ENCODE measurements at regions not wholly inside any gene's neighbourhood (a gene's known extent, or its start where the extent isn't known, plus 50 kb on each side); places are given as distances from the start of the nearest gene placed in this dataset.

DNA sequence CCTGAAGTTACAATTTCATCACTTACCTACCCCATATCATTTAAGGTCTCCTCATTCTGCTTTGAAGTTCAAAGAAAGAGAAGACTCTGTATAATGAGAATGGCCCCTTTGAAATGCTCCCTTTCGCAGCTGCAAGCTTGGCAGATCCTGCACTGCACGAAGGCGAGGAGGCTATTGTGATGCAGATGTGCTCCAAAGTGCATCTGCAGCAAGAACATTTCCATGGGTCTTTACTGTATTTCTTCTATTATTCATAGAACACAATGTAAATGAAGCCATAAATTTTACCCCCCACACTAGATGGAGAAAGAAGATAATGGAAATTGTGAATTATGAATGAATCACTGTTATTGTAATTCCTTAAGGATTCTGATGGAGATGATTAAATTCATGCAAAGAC is 178.7 kb downstream of the CHD9NB start:
- no peak for DNase-seq (ENCODE audit: low read depth)

DNA sequence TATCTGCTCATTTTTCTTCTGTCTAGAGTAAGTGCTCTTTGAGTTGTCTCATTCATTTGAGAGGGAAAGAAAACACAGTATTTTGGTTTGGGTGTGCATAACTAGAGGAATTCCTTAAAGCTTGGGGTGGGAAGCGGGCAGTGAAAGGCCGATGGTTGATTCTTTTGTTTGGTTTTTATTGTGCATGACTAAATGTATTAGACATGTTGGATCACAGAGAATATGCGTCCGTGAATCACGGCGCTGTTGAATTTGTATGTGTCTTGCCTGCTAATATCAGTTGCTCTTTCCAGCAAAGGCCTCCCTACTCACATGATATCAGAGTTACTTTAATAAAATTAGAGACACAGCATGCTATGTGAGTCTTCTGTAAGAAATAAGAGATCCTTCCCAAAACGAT is 180.0 kb downstream of the CHD9NB start:
- DNase-seq (ENCODE audit: low read depth) = no peak

DNA sequence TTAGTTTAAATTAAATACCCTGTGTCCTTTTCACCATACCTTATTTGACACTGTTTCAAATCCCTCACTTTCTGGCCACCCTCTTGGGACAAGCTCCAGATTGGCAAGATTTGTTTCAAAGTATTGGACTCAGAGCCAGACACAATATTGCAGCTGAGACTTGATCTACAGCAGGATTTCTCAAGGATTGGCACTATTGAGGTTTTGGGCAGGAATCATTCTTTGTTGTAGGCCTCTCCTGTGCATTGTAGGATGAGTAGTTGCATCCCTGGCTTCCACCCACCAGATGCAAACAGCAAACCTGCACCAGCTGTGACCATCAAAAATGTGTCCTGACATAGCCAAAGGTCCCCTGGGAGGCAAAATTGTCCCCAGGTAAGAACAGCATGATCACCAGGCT is 181.2 kb downstream of the CHD9NB start:
- DNase-seq (ENCODE audit: low read depth) = no peak

DNA sequence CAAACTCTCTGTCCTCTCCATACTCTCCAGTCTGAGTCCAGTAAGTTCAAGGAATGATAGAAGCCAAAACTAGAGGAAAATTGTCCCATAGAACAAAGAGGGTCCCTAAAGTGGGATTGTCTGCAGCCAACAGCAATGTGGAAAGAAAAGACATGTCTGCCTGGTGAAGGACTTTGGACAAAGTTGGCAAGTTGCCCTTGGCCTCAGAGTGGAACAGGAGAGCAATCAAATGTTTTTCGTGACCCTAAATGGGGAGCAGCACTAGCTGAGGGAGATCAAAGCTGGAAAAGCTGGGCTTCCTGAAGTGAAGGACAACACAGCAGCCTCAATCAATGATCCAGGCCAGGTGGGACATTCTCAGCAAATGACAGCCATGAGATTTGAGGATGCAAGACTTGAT is 183.5 kb downstream of the CHD9NB start:
- no peak for DNase-seq (ENCODE audit: low read depth)

DNA sequence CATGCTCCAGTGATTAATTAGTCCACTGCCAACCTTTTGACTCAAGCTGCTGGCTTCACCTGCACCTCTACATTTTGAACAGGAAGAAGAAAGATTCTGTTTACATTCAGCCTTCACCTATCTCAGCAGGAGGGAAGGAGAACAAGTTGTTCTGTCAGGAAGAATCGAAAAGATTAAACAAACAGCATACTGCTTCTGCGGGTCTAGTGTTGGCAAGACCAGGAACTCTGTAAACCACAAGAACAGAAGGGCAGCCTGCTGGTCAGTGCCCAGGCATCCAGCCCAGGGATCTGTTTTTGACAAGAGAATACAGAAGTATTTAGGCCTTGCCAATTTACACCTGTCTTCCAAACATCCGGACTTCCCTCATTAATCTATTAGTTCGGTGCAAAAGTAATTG is 189.7 kb downstream of the CHD9NB start:
- no peak for DNase-seq (ENCODE audit: low read depth)

DNA sequence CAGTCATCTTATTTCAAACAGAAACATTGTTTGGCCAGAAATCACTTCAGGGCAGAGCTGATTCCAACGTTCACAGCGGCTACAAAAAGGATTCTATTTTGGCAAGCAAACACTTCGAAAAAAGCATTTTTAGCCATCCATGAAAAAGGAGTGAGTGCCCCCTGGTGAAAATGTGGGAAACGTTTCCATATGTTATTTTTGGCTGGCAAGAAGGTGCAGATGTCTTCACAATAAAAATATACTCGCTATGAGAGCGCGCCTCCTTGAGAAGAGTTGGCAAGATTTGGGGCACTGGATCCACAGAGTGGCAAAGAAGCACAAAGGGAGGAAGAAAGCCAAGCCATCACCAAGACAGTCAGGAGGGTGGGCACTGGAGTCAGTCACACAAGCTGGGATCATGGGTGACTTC is 191.1 kb downstream of the CHD9NB start:
- no peak for DNase-seq (ENCODE audit: low read depth)

DNA sequence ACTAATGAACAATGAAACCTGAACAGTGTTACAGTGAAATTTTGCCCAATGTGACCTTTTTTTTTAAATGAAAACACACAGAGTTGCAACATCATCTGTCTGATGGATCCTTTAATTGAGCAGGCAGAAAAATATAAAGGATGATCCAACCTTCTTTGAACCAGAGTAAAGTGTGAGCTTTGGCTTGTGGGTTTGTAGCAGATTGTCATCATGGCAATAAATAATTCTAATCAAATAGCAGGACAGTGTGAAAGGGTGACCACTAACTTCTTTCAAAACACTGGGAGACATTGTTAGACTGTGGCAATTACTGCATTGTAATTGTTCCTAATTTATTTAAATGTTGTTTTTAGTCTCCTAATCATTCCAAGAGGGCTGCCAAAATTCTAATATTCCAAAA is 197.2 kb downstream of the CHD9NB start:
- DNase-seq (ENCODE audit: low read depth) = no peak

DNA sequence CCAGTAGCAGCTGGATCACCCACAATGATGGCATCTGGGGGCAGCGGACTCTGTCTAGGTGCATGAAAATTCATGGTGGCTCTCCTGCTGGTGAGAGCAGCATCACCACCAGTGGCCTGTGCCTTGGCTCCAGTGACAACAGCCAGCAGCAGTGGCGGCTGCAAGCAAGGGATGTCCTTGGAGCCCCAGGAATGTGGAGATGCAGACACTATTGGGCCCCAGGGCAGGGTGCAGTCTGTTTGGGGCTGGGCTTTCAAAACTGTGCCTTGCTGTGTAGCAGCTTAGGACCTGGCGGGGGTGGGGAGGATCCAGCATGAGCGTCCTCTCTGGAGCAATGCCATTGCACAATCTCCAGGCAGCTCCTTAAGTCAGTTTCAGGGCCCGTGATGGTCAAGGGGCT is 199.7 kb downstream of the CHD9NB start:
- no peak for DNase-seq (ENCODE audit: low read depth)

DNA sequence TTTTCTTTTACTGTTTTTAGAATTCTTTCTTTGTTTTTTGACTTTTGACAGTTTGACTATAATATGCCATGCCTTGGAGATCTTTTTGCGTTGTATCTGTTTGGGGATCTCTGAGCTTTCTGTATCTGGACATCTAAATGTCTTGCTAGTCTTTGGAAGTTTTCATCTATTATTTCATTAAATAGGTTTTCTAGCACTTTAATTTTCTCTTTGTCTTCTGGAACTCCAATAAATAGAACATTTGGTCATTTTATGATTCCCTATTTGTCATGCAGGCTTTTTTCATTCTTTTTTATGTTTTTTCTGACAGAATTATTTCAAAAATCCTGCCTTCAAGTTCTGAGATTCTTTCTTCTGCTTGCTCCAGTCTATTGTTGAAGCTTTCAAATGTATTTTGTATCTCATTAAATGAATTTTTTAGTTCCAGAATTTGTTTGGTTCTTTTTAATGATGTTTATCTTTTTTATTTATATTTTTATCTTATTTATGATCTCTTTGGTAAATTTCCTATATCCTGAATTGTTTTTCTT is 201.4 kb downstream of the CHD9NB start:
- no peak for DNase-seq (ENCODE audit: low read depth)

DNA sequence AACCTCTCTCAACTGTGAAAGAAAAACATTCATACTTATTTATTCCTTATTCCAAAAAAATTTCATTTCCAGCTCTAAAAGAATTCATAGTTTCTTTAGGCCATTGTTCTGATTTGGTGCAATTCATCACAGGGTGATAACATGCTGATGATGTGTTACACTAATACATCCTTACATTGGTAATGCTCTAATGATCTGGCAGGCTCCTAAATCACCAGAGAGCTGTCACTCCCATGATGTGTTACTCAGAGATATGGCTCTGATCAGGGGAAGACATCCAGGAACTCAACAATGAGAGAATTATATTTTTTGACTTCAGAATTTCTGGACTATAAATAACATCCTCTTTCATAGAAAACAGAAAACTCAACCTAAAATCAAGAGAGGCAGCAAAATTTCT is 209.3 kb downstream of the CHD9NB start:
- DNase-seq (ENCODE audit: low read depth) = no peak

DNA sequence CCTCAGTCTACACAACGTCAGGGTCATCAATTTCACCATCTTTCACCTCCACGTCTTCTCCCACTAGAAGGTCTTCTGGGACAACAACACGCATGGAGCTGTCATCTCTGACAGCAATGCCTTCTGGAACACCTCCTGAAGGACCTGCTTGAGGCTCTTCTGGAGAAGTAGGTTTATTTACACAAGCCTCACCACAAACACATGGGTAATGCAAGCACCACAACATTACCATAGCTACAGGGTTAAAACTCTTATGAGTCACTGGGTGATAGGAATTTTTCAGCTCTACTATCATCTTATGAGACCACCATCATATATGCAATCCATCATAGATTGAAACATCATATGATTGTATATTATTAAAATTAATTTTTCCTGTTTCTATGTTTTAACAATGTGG is 215.4 kb downstream of the CHD9NB start:
- no peak for DNase-seq (ENCODE audit: low read depth)

DNA sequence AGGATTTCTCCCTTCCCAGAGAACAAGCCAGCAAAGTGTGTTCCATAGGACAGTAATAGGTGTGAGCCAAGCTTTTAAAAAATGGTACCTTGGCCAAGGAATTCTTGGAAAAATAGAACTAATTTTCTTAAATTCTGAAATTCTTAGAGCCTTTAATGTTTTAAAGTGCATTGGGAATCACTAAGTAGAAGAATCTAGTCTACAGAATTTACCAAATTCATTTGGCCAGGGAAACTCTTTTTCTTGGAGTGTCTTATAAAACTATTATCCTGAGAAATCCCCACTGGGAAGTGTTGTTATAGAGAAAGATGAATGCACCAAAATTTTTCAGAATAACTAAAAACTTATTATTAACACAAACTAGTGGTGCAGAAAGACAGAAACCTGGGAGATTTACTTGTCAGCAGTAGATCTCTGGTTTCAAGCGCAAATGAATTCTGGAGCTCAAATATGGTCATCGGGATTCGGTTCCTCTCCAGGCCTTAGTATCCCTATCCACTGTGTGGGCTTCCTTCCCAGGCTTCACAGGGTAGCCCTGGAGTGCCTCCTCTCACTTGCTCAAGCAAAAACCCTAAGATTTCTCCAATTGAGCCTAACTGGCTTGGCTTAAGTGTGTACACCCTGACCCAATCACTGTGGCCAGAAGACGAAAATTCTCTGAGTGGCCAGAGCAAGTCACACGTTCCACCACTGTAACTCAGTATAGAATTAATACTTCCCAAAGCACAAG is 217.8 kb downstream of the CHD9NB start:
- no peak for DNase-seq (ENCODE audit: low read depth)

DNA sequence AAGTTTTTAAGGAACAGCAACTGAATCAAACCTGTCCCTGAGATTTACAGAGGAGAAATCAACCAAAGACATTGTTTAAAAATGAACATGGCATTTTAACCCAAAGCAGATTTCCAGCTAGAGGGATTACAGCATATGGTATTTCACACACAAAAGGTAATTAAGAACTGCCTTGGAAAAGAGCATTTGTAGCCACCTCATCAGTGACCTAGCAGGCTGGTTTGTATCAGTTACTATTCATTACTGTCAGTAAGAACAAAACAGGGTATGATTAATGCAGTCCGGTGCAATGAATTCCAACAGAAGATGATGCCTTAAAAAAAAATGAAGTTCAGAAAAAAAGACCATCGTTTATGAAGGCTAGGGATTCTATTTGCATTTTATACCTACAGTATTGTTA is 219.9 kb downstream of the CHD9NB start:
- no peak for DNase-seq (ENCODE audit: low read depth)

DNA sequence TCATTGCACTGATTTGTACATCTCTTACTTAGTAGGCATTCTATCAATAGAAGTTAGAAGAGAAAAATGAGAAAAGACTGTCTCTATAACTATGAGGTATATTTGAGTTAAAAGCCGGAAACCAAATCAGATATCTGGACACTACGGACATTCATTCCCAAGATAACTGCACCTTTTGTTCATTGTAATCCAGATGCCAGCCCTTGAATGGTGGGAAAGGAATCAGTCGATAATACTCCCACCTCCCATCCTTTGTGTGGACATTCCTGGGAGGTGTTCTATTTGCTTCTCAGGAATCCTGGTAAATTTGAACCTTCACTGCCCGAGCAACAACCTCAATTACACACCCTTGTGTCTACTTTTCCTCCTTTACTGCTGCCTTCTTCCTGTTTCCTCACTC is 225.2 kb downstream of the CHD9NB start:
- DNase-seq (ENCODE audit: low read depth) = no peak

DNA sequence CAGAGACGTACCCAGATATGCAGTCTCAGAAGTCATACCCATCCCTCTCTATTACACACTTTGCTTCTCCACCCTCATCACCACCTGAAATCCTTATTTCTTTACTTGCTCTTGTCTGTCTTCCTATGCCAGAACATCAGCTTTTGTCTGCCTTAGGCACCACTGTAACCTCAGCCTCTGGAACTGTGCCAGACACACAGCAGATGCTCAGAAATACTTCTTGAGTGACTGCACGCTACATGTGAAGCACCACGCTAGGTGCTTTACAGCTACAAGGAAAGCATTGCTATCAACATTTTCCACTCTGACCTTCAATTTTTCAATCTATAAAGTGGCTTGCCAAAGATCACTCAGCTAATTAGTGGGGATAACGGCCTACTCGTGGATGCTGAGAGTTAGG is 226.8 kb downstream of the CHD9NB start:
- DNase-seq (ENCODE audit: low read depth) = no peak

DNA sequence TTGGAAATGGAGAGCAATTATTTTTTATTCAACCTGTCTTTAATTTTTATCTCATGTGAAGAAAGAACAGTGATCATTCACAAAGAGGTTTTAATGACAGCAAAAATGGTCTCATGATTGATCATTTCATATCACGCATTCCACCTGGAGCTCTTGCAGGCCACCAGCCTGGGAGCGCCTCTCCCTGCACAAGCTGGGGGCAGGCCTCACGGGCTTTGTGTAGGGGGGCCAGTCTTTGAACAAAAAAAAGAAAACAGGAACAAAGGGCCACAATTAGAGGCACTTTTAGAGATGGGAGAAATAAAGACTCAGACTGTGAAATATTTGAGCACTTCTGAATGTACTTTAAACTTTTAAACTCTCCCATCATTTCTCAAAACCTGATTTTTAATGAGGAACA is 232.9 kb downstream of the CHD9NB start:
- no peak for DNase-seq (ENCODE audit: low read depth)

DNA sequence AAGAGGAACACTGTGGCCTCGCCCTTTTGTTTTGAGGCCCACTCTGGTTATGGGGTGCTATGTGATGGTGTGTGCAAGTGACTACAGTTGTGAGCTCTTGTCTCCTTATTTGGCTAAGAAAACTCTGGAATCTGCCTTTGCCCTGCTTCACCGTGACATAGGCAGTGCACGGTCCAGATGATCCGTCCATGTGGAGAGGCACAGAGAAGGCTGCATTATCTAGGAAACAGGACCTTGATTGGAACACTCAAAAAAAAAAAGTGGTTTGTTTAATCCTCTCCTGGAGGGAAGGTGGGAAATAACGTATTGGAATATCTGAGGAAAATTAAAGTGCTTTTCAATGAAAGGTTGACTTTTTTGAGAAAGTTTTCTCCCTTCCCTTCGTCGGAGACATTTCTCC is 233.3 kb downstream of the CHD9NB start:
- no peak for DNase-seq (ENCODE audit: low read depth)

DNA sequence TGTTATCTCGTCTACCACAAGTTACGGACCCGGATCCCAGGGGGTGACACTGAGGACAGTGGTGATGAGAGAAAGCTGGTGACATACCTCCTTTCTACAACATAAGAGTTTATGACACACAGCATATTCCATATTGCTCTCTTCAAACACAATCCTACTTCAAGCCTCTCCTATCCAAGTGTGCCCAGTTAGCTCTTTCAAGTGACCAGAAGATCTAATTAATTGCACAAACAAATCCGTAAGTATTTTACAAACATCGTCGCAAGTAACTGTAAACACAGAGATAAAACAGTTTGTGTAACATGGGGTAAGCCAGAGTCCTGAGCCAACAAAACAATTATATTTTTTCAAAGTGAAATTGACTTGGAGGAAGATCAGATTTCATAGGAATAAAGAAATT is 235.0 kb downstream of the CHD9NB start:
- DNase-seq (ENCODE audit: low read depth) = no peak

DNA sequence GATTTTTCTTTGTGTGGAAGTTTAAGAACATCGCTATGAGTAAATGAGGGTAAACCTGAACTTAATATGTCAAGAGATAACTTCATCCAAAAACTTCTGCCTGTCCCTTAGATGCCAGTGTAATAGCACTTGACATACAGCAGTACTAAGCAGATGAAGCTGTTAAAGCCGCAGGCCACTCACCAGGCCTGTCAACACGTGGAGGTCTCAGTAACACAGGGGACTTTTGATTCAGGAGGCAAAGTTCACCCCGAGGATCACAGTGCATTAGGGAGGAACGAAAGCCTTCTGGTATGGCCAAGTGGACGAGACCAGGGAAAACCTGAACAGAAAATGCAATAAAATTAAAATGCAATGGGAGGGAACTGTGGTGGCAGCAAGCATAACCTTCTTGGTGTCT is 235.7 kb downstream of the CHD9NB start:
- DNase-seq (ENCODE audit: low read depth) = no peak

DNA sequence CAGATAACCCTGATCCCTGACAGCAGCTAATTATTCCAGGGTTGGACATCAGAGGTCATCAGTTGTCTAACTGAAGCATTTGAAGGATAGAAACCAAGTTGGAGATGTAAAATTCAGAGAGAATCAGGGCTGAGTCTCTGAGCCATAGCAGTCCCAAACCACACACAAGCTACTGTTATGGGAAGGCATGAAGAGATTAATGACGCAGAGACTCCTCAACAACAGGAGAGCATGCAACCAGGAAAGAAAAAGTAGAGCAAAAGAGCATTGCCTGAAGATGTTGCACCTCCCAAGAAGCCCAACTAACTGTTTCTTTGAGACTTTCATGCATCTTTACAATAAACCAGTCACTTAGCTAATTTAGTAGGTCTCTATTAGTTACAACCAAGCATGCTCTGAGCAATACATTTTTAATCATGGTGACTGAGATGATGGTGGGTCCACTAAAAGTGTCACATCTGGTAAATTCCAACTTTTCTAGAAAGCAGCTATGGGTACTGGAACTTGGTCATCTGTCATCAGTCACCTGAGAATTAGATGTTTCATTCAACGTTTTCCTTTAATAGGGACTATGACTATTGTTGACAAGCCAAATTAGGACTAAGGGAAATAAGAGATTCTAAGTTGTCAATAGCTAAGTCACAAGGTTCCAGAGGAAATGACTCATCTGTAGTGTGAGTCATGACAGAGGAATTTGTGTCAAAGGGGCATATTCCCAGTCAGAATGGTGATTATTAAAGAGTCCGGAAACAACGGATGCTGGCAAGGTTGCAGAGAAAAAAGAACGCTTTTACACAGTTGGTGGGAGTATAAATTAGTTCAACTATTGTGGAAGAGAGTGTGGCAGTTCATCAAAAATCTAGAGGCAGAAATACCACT is 239.8 kb downstream of the CHD9NB start:
- peak; percentile 51 for DNase-seq (ENCODE audit: low read depth)

DNA sequence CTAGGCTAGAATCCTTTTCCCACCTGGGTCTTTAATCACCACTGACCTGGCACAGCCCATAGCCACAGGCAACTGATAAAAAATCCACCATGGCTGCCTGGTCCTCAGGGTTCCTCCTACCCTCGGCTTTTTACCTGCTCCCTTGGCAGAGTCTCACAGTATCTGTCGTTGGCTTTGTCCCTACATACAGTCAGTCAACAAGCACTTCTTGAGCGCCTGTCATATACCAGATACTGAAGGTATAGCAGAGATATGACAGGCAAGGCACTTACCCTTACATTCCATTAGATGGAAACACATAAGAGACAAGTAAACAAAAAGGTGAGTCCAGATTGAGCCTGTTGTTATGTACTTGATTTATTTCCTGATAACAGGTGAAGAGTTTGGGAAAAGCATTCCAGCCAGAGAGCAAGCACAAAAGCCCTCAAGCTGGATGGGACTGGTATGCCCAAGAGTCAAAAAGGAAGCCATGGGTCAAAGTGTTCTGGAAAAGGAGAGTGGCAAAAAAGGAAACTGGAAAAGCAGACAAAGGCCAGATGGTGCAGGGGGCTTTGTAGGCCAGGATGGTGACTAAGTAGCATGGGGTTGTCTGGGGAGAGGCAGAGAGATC is 247.0 kb downstream of the CHD9NB start:
- DNase-seq (ENCODE audit: low read depth) = no peak

DNA sequence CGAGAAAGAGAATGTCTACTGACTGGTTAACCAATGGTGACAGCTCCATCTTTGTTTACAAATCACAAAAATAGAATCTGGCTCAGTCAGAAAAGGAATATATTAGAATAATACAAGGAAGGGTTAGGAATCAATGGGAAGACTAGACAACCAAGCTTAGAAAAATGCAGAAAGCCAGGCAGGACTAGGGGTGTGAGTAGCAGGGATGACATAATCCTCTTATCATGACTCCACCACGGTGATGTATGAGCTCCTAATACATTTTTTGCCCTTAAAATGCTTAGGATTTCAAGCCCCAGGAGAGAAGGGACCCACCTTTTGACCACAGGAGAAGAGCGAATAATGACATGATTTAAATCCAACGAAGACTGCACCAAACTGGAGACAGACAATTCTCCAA is 252.3 kb downstream of the CHD9NB start:
- no peak for DNase-seq (ENCODE audit: low read depth)

DNA sequence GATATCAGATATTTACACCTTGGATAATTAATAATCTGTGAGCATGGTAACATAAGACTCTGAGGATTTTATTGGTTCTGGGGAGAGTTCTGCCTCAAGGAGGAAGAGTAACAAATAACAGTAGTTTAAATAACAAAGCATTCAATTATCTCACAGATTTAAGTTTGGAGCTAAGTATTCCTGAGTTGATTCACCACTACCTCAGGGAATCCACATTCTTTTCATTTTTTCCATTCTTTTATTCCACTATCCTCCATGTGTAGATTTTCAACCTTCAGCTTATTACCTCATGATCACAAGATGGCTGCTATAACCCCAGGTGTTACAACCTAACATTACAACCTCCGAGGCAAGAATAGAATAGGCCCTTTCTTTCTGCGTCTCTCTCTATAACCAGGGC is 252.2 kb upstream of the TOX3 start:
- DNase-seq (ENCODE audit: low read depth) = no peak

All from Daoy (cell line).